H9 (cell line): ENCODE measurements at regions not wholly inside any gene's neighbourhood (a gene's known extent, or its start where the extent isn't known, plus 50 kb on each side); places are given as distances from the start of the nearest gene placed in this dataset.

Experiments used
- DNase-seq: peaks from one replicate; pipeline ENCODE4 v3.0.0-alpha.2; 2017
- H2AFZ ChIP-seq: one replicate; pipeline ENCODE4 v1.6.1; 2013; ENCODE audit warnings: mild to moderate bottlenecking, low read length, control low read depth, moderate library complexity
- H2AK5ac ChIP-seq: 2 replicates; pipeline ENCODE4 v1.6.1; 2013; ENCODE audit warnings: low read length, control low read depth, mixed read lengths; ENCODE audit not compliant: insufficient read length
- H2BK120ac ChIP-seq: one replicate; pipeline ENCODE4 v1.6.1; 2013; ENCODE audit warnings: low read depth, mild to moderate bottlenecking, low read length, control low read depth, inconsistent platforms; ENCODE audit not compliant: poor library complexity, severe bottlenecking
- H2BK12ac ChIP-seq: 2 replicates; pipeline ENCODE4 v1.6.1; 2013; ENCODE audit warnings: low read length, control low read depth, mixed read lengths, low read depth; ENCODE audit not compliant: insufficient read length
- H2BK15ac ChIP-seq: 2 replicates; pipeline ENCODE4 v1.6.1; 2013; ENCODE audit warnings: low read depth, low read length, control low read depth
- H2BK20ac ChIP-seq: one replicate; pipeline ENCODE4 v1.6.1; 2013; ENCODE audit warnings: low read depth, mild to moderate bottlenecking, low read length, control low read depth, inconsistent platforms; ENCODE audit not compliant: poor library complexity, severe bottlenecking
- H2BK5ac ChIP-seq: 2 replicates; pipeline ENCODE4 v1.6.1; 2013; ENCODE audit warnings: low read length, control low read depth, mixed read lengths; ENCODE audit not compliant: insufficient read length
- H3K14ac ChIP-seq: 2 replicates; pipeline ENCODE4 v1.6.1; 2013; ENCODE audit warnings: low read length, control low read depth; ENCODE audit not compliant: insufficient read depth
- H3K18ac ChIP-seq: 2 replicates; pipeline ENCODE4 v1.6.1; 2013; ENCODE audit warnings: low read depth, mild to moderate bottlenecking, mixed read lengths, low read length, control low read depth; ENCODE audit not compliant: insufficient read length
- H3K23ac ChIP-seq: 2 replicates; pipeline ENCODE4 v1.6.1; 2013; ENCODE audit warnings: low read length, control low read depth, mixed read lengths, low read depth; ENCODE audit not compliant: insufficient read length
- H3K23me2 ChIP-seq: 2 replicates; pipeline ENCODE4 v1.6.1; 2013; ENCODE audit warnings: low read depth, mild to moderate bottlenecking, mixed read lengths, low read length, control low read depth; ENCODE audit not compliant: insufficient read length, poor library complexity, severe bottlenecking
- H3K27ac ChIP-seq: 2 replicates; pipeline ENCODE4 v1.5.1; 2013; ENCODE audit warnings: low read length, control low read depth, mixed read lengths, low read depth; ENCODE audit not compliant: insufficient read length
- H3K27me3 ChIP-seq: 2 replicates; pipeline ENCODE4 v1.6.1; 2013; ENCODE audit warnings: low read length, control low read depth, inconsistent platforms; ENCODE audit not compliant: insufficient read depth
- H3K4ac ChIP-seq: 2 replicates; pipeline ENCODE4 v1.6.1; 2013; ENCODE audit warnings: low read depth, mild to moderate bottlenecking, control low read depth, inconsistent platforms, low read length, moderate library complexity
- H3K4me1 ChIP-seq: 2 replicates; pipeline ENCODE4 v1.6.1; 2013; ENCODE audit warnings: low read length, control low read depth, inconsistent platforms; ENCODE audit not compliant: insufficient read depth
- H3K4me2 ChIP-seq: 2 replicates; pipeline ENCODE4 v1.6.1; 2013; ENCODE audit warnings: low read length, control low read depth, mixed read lengths; ENCODE audit not compliant: insufficient read length, insufficient read depth
- H3K56ac ChIP-seq: 2 replicates; pipeline ENCODE4 v1.6.1; 2013; ENCODE audit warnings: low read depth, mild to moderate bottlenecking, mixed read lengths, low read length, control low read depth; ENCODE audit not compliant: insufficient read length
- H3K79me1 ChIP-seq: 2 replicates; pipeline ENCODE4 v1.6.1; 2013; ENCODE audit warnings: low read depth, mild to moderate bottlenecking, moderate library complexity, low read length, control low read depth, inconsistent platforms; ENCODE audit not compliant: insufficient read depth, poor library complexity, severe bottlenecking
- H3K79me2 ChIP-seq: 2 replicates; pipeline ENCODE4 v1.6.1; 2013; ENCODE audit warnings: low read length, control low read depth, inconsistent platforms; ENCODE audit not compliant: insufficient read depth
- H3K9ac ChIP-seq: 2 replicates; pipeline ENCODE4 v1.6.1; 2013; ENCODE audit warnings: low read length, control low read depth, mixed read lengths; ENCODE audit not compliant: insufficient read length; ENCODE audit errors: extremely low read depth
- H3K9me3 ChIP-seq: one replicate; pipeline ENCODE4 v1.6.1; 2013; ENCODE audit warnings: low read depth, low read length, inconsistent platforms; ENCODE audit not compliant: control insufficient read depth
- H3T11ph ChIP-seq: one replicate; pipeline ENCODE4 v1.6.1; 2013; ENCODE audit warnings: mild to moderate bottlenecking, low read length, control low read depth, inconsistent platforms
- H4K20me1 ChIP-seq: one replicate; pipeline ENCODE4 v1.6.1; 2013; ENCODE audit not compliant: control insufficient read depth, insufficient read length, insufficient read depth
- H4K5ac ChIP-seq: 2 replicates; pipeline ENCODE4 v1.6.1; 2013; ENCODE audit warnings: low read depth, mild to moderate bottlenecking, mixed read lengths, low read length, control low read depth; ENCODE audit not compliant: insufficient read length
- H4K8ac ChIP-seq: replicated peaks from 2 replicates; pipeline ENCODE4 v1.6.1; 2013; ENCODE audit warnings: low read length, control low read depth, mixed read lengths, low read depth; ENCODE audit not compliant: insufficient read length
- H4K91ac ChIP-seq: 2 replicates; pipeline ENCODE4 v1.6.1; 2013; ENCODE audit warnings: low read depth, mild to moderate bottlenecking, moderate library complexity, mixed read lengths, low read length, control low read depth; ENCODE audit not compliant: insufficient read length
- H3K27ac Mint-ChIP-seq, 3 experiments: 2 replicates in 2 of 3; 3 replicates in 1 of 3; pipeline ENCODE4 v1.8.0; 2020 to 2021; ENCODE audit warnings: mixed read lengths in 3 of 3, mild to moderate bottlenecking in 1 of 3, moderate library complexity in 1 of 3
- H3K27me3 Mint-ChIP-seq: 2 replicates; pipeline ENCODE4 v1.8.0; 2021; ENCODE audit warnings: low read depth, mild to moderate bottlenecking, moderate library complexity, mixed read lengths
- H3K36me3 Mint-ChIP-seq, 3 experiments: 2 replicates in 2 of 3; 3 replicates in 1 of 3; pipeline ENCODE4 v1.8.0; 2020 to 2021; ENCODE audit warnings: low read depth in 3 of 3, mixed read lengths in 3 of 3; ENCODE audit not compliant: insufficient read depth in 1 of 3
- H3K4me1 Mint-ChIP-seq, 2 experiments: 2 replicates each; pipeline ENCODE4 v1.8.0; 2020; ENCODE audit warnings: mixed read lengths in 2 of 2
- H3K4me3 Mint-ChIP-seq, 2 experiments: 2 replicates in 1 of 2; 3 replicates in 1 of 2; pipeline ENCODE4 v1.8.0; 2020 to 2021; ENCODE audit warnings: mild to moderate bottlenecking in 2 of 2, mixed read lengths in 2 of 2, moderate library complexity in 1 of 2
- H3K9me3 Mint-ChIP-seq, 2 experiments: 2 replicates in 1 of 2; 3 replicates in 1 of 2; pipeline ENCODE4 v1.8.0; 2020; ENCODE audit warnings: mild to moderate bottlenecking in 2 of 2, mixed read lengths in 2 of 2, moderate library complexity in 1 of 2
- WGBS: extraction: QIAGEN DNeasy Blood & Tissue Kit; methylation state at CpG from one replicate; pipeline ENCODE4 v1.1.7; 2013; ENCODE audit warnings: missing lambda C conversion rate, low lambda C conversion rate, mixed read lengths; ENCODE audit not compliant: insufficient read length; ENCODE audit errors: extremely low coverage; 5-methylcytosine and 5-hydroxymethylcytosine counted together
- TF ChIP-seq, protein P1 (sequence below): fragments of 200-600 bp; sonication (generic); conservative IDR thresholded peaks from 3 replicates; pipeline ENCODE4 v1.8.0; 2021; ENCODE audit warnings: antibody characterized with exemption, mild to moderate bottlenecking

DNA sequence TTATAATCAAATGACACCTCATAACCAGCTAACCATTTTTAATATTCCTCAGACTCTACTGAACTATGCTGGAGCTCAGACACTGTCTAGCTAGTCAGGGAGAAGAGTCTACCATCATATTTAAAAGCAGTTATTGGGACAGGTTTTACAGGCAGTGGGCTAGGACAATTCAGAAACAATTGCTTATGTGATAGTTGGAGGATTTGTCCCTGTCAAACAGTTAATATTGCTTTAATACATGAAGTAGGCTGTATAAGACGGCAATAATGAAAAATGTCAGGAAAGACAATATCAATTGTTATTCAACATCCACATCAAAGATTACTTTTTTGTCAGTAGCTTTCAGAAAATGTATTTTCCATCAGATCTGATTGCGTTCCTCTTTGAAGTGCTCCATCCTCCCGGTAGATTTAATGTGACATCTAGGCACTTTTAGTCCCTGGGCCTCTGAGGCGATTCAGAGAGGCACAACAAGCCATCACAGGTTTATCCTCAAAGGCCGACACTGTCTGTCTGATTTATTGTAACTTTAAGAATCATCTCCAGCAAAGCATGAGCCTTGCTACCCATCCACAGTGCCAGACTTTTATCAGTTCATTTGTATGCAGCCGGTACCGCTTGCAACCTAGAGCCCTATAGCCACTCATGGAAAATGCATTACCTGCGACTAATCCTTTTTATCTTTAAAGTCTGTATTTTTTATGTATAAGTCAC, 152.2 kb downstream of the PSAT1 start:
- no peaks in the 10 kb centered on the region for H4K20me1 ChIP-seq
- TF ChIP-seq, protein P1, sequence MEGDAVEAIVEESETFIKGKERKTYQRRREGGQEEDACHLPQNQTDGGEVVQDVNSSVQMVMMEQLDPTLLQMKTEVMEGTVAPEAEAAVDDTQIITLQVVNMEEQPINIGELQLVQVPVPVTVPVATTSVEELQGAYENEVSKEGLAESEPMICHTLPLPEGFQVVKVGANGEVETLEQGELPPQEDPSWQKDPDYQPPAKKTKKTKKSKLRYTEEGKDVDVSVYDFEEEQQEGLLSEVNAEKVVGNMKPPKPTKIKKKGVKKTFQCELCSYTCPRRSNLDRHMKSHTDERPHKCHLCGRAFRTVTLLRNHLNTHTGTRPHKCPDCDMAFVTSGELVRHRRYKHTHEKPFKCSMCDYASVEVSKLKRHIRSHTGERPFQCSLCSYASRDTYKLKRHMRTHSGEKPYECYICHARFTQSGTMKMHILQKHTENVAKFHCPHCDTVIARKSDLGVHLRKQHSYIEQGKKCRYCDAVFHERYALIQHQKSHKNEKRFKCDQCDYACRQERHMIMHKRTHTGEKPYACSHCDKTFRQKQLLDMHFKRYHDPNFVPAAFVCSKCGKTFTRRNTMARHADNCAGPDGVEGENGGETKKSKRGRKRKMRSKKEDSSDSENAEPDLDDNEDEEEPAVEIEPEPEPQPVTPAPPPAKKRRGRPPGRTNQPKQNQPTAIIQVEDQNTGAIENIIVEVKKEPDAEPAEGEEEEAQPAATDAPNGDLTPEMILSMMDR = no peak
- H3K9me3 Mint-ChIP-seq = peaks cover 0 to 6% of the 10 kb centered on the region in 2 experiments; a peak in 2 of 5 replicates

More for the DNA sequence above, 152.2 kb downstream of the PSAT1 start:
- DNase-seq = no peak
- Histone ChIP-seq H3T11ph (no peak overlapping the region), H4K91ac (no peak overlapping the region), H2BK5ac (no peak overlapping the region), H3K79me2 (no peaks in the 10 kb centered on the region), H2BK15ac (no peak overlapping the region), H3K4me1 (peaks cover 5% of the 10 kb centered on the region; the same call in 1 of the 2 replicates), H4K8ac (no peak overlapping the region), H3K56ac (no peak overlapping the region), H3K9ac (no peak overlapping the region), H2BK20ac (no peak overlapping the region), H2AFZ (no peak overlapping the region), H4K5ac (no peak overlapping the region), H2BK120ac (no peak overlapping the region), H3K27ac (no peak overlapping the region), H3K18ac (no peak overlapping the region), H3K4ac (no peak overlapping the region), H3K14ac (no peak overlapping the region), H3K23ac (no peak overlapping the region), H3K9me3 (no peaks in the 10 kb centered on the region), H3K23me2 (no peaks in the 10 kb centered on the region), H2BK12ac (no peak overlapping the region), H3K79me1 (no peaks in the 10 kb centered on the region), H3K4me2 (no peak overlapping the region), H2AK5ac (no peak overlapping the region), H3K27me3 (no peaks in the 10 kb centered on the region)
- H3K36me3 Mint-ChIP-seq = peaks cover 2 to 16% (median 7%) of the 10 kb centered on the region in 3 experiments; a peak in 6 of 7 replicates
- no peak overlapping the region for H3K4me3 Mint-ChIP-seq
- H3K27ac Mint-ChIP-seq = no peak overlapping the region
- peaks cover 21% of the 10 kb centered on the region in 2 experiments for H3K4me1 Mint-ChIP-seq
- no peaks in the 10 kb centered on the region for H3K27me3 Mint-ChIP-seq
- no CpG with 5 or more reads among the region's 8 CpGs for WGBS
